HG03460 (cell line): ENCODE measurements at regions not wholly inside any gene's neighbourhood (a gene's known extent, or its start where the extent isn't known, plus 50 kb on each side); places are given as distances from the start of the nearest gene placed in this dataset.
A peak's percentile ranks its signal among the peaks of the same experiment; 100 is the strongest.
"Not testable (repeated sequence)": the region's sequence is repeated elsewhere in the genome, so short reads cannot be mapped to it uniquely, and the experiment has no call there.

ENCODE experiments used
- ATAC-seq: cut with Tn5 transposase; IDR thresholded peaks from one replicate; pipeline ENCODE4 v1.9.1; 2021; ENCODE audit not compliant: unreplicated experiment

DNA sequence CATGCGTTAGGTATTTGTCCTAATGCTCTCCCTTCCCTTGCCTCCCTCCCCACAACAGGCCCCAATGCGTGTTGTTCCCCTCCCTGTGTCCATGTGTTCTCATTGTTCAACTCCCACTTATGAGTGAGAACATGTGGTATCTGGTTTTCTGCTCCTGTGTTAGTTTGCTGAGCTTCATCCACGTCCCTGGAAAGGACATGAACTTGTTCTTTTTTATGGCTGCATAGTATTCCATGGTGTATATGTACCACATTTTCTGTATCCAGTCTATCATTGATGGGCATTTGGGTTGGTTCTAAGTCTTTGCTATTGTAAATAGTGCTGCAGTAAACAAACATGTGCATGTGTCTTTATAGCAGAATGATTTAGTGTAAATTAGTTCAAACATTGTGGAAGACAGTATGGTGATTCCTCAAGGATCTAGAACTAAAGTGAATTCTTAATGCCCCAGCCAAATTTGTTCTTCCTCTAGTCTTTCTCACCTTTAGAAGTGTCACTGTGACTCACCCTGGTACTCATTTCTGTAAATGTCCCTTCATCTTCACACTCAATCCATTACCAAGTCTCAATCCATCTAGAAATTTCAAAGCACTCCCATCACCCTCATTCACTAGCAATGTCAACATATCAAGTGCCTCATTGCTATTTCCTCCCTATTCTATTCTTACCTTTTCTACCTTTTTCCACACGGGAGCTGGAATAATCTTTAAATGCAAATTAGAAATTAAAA, 123.9 kb downstream of the MREG start:
- not testable (repeated sequence) for ATAC-seq

DNA sequence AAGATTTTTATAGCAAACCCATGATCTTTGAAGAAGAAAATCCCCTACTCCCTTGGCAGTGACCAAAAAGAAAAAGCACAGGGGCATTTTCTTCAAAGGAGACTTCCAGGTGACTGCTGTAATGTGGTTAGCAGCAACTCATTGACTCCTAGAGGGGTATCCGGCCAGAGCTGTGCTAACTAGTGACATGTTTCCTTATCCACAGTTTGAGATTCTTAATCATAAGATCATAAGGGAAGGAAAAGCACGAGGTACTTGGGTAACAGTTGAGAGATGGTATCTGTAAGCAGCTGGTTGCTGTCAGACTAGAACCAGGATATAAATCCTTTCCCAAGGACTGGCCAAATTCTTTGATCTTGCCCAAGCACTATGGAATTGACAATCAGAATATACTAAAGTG, 124.7 kb downstream of the MREG start:
- no peak for ATAC-seq

DNA sequence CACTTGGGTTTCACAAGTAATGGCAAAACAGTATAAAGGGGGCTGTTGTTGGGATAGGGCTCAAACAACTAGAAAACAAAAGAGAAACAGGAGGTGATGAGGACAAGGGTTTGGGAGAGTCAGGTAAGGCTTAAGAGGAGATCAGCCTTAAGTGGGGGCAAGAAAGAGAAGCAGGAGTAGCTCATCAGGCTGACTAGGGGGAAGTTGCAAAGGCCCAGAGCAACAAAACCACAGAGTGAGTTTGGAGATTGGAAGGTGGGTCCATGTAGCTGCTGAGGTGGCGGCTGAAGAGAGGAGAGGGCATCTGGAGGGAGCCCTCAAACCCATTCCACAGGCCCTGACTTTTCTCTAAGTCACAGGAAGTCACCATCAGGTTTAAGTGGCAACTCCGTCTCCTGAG, 126.0 kb downstream of the MREG start:
- ATAC-seq: no peak

DNA sequence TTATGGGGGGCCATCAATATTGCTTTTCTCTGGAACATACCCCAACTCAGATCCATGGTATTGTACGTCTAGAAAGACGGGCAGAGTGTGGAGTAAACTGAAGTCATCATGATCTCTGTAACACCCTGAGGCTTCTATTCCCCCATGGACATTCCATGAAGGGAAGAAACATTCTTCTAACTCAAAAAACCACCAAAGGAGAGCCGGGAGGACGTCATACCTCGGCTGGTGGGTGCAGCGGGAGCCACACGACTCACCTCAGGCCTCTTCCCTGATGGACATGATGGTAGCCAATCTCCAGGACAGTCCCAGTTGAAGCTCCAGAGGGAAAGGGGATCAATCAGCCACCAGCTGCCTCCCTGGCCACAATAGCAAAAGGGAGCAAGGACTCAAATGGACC, 127.3 kb downstream of the MREG start:
- ATAC-seq: no peak

DNA sequence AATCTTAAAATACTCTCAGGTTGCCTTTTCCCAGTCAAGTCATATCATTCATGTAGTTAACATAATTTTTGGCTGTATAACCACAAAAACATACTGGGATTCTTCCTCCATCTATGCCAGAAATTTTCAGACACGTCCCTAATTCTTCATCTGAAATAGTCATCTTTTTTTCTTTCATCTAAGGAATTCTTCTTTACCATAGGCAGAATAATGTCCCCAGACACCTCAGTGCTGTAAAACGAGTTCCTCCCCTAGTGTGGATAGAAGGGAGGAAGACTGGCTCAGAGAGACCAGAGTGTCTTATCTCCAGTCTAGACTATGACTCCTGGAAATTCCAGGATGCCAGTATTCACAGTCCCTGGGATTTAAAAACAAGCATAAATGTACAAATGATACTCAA, 127.8 kb downstream of the MREG start:
- ATAC-seq: no peak

DNA sequence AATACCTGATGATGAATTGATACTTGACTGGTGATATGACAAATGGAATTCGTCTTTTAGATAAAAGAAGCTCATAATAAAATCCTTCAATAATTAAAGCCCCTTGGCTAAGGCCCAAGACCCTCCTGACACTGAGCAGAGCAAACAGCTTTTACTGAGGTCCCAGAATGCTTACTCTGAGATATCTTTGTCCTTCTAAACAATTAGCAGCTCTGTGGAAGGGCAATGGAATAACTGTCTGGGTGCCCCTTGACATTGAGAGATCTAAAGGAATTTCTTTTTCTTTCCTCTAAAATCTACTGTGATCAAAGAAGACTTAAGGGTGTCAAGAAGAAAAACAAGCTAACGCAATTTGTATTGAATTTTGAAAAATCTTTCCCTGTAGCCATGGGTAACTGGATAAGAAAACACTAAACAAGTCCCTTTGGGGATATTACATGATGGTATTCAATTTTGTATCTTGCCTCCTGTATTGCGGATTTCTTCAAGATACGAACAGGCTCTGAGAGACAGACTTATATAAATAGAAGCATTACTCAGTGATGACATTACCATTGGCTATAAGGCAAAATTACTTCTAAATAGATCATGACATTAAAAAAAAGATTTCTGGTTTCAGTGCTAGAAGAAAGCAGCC, 128.8 kb downstream of the MREG start:
- no peak for ATAC-seq

DNA sequence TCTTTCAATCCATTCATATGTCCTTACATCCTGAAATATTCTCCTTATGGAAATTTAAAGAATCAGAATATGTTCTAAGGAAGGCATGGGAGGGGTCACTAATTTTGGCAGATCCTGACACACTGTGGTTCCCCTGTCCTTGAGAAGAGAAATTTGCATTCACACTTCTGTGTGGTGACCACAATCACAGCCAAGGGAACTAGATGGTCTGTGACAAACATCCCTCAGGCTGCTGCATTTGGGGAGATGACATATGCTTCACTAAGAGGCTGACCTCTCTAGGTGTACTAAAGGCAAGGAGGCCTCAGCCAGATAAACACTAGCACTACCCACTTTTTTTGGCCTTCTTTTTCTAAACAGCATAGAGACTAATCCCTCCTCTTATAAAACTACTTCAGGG, 129.6 kb downstream of the MREG start:
- peak; percentile 49 for ATAC-seq

DNA sequence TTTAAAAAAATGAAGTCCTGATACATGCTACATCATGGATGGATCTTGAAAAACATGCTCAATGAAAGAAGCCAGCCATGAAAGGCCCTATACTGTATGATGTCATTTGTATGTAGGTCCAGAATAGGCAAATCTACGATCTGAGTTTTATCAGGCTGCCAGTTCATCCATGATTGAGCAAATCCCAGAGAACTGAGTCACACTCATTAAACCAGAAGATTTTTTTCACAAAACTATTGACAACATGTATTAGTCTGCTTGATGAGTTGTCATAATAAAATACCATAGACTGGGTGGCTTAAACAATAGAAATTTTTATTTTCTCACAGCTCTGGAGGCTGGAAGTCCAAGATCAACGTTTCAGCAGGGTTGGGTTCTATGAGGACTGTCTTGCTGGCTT, 130.7 kb downstream of the MREG start:
- ATAC-seq: no peak

DNA sequence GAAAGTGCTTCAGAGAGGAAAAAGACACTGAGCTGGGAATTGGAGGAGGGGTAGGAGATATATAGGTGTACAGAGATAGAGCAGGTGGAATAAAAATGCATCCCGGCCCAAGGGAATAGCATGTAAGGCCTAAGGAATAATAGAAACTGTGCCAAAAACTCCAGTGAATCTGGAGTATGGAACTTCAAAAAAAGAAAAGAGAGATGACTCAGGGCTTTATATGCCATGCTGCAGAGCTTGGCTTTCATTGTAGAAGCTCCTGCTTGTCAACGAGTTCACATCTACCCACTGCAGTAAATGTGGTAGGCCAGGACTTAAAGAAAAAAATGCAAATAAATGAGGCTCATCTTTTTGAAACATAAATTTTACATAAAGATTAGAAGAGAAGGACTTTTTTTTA, 131.8 kb downstream of the MREG start:
- no peak for ATAC-seq

DNA sequence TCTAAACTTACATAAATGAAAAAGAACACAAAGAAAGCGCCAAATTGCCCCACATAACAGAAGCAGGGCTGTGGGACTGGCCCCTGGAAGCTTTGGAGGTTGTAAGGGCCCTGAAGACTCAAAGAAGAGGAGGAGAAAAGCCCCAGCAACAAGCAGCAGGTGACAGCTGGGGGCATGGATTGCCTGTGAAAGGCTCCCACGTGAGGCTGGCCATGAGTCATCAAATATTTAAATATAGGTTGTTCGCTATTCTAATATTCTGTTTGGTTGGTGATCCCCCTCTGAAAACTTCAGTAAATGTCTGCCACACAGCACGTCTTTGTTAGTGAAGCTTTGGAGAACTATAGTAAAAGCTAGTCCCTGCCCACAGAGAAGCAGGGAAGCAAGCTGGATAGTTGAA, 132.4 kb downstream of the MREG start:
- ATAC-seq: peak; percentile 80

DNA sequence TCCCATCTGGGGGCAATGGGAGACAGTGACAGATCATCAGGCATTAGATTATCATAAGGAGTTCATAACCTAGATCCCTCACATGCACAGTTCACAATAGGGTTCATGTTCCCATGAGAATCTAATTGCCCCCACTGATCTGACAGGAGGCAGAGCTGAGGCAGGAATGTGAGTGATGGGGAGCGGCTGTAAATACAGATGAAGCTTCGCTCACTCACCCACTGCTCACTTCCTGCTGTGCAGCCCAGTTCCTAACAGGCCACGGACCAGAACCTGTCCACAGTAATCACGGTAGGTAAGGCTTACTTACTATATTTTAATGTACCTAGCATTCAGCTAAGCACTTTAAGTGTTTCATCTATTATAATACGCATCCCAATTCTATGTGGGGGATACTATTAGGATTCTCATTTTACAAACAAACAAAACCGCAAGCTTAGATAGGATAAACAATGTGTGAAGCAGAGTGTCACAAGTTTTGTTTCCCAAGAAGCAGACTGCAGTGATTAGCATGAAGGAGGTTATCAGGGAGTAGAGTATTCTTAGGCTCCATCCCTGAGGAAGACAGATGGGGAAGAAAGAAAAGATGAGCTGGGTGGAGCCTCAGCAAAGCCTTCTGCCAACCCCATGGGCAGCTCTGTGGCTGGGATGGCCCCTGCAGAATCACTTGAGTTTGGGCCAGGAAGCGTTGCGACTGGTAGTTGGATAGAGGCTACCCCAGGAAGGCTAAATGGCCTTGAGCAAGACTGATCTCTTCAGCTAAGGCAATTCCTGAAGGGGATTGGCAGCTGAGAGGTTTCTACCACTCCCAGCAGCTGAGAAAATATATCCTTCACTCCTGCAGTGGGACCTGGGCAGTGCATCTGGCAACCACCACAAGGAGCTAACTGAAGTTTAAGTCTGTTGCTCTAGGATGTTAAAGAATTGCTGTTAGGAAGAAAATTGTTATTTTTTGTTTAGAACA, 133.1 kb downstream of the MREG start:
- no peak for ATAC-seq

DNA sequence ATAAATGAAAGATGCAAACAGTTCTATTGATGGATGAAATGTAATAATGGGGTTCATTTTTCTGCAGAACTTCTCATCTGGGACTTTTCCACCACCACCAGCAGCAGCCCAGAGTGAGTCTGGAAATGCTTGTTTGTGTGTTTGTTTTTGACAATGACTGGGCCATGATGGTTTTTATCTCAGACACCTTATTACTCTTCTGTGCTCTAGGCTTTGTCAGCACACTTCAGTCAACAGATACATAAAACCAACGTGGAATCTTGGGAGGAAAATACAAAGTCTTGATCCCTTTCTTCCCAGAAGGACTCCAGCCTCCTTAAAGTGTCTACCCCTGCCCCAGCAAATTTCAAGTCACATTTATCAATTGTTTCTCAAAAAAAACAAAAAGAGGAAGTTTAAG, 134.0 kb downstream of the MREG start:
- no peak for ATAC-seq

DNA sequence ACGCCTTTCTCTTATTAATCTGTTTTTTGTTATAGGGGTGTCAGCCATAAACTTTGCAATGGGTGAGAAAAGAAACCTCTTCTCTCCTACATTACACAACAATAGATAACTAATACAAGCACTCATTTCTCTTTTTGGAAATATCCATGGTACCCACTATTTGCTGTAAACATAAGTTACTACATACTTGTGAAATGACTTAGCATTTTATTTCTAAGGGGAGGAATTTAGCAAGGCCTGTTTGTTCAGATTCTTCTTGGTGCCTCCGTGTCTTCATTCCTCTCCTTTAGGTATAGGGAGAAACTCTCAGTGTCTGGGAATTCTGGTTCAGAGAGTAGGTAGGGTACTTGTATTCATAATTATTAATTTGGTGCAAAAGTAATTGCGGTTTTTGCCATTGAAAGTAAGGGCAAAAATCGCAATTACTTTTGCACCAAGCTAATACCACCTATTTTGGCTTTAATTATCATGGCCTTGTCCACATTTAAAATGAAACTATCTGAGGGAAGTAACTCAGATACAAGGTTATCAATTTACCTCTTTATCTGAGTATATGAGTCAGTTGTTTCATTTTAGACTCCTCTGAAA, 134.8 kb downstream of the MREG start:
- no peak for ATAC-seq

DNA sequence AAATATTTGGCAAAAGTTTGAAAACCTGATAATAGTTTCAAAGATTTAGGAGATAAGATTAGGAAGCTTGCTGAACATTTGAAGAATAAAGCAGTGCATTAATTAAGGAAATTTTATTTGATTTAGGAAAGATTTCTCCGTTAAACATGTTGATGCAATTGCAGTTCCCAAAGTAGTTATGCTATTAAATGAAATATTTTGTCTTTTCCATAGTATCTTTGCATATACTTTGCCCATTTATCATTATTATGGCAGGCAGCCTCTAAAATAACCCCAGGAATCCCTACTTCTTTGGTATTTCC, 136.5 kb downstream of the MREG start:
- ATAC-seq: no peak

DNA sequence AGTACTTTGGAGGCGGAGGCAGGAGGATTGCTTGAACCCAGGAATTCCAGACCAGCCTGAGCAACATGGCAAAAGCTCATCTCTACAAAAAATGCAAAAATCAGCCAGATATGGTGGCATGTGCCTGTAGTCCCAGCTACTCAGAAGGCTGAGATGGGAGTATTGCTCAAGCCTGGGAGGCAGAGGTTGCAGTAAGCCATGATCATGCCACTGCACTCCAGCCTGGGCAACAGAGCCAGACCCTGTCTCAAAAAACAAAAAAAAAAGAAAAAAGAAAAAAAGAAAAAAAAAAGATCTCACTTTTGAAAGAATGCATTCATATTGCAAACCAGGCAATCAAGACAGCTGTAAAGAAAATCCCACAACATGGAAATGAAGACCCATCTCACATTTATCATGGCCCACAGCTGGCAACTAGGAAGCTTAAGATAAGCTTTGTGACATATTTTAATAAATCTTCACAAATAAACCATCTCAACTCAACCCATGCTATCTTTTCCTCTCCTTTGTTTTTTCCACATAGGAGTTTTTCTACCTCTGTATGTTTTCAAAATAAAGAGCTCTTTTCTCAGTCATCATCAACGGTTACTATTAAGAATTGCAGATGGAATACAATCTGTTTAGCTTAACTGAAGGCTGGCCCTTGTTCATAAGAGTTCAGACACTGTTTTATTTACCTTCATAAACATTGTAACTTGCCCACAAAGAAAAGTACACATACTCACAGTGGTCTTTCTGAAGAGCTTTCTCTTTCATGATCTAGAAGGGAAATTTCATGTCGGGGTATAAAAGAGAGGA, 137.0 kb downstream of the MREG start:
- no peak for ATAC-seq

DNA sequence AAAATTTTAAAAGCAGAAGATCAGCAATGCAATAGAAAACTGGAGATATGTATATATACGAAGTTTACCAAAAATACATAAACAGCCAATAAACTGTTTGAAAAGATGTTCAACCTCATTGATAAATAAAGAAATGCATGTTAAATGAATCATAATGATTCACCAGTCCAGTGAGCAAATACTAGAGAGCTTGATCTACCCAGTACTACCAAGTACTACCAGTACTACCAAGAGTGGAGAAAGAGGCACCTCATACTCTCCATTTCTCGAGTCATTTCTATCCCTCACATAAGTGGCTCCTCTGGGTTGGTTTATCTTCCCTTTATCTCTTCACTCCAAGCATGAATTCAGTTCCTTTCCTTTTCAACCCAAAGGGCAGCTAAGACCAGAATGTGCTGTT, 138.9 kb downstream of the MREG start:
- ATAC-seq: no peak

DNA sequence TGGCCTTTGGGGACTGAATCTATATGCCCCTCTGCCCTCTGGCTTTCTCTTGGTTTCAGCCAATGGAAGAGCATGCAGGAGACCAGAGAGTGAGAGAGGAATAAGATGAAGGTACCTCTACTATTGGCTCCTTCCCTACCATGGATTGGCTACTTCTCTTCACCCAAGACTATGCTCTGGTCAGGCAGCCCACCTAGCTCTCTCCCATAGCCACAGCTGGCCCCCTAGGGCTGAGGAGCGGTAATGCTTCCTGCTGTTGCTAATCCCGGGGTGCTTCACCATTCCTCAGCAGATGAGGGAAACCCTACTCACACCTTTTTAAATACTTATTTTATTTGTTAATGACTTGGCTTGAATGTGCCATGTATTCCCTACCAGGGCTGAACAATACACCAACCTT, 142.4 kb downstream of the MREG start:
- ATAC-seq: no peak

DNA sequence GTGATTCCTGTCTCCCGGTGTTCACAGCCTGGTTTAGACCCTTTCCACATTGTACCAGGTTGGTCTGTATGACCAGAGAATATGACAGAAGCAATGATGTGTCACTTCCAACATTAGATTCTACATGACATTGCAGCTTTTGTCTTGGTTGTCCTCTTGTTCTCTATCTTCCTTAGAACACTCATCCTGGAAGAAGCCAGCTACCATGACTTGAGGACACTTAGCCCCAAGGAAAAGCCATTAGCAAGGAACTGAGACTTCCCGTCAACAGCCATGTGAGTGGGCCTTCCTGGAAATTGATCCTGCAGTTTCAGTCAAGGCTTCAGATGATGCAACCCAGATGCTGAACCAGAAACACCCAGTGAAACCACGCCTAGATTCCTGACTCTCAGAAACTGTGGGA, 143.3 kb downstream of the MREG start:
- no peak for ATAC-seq

DNA sequence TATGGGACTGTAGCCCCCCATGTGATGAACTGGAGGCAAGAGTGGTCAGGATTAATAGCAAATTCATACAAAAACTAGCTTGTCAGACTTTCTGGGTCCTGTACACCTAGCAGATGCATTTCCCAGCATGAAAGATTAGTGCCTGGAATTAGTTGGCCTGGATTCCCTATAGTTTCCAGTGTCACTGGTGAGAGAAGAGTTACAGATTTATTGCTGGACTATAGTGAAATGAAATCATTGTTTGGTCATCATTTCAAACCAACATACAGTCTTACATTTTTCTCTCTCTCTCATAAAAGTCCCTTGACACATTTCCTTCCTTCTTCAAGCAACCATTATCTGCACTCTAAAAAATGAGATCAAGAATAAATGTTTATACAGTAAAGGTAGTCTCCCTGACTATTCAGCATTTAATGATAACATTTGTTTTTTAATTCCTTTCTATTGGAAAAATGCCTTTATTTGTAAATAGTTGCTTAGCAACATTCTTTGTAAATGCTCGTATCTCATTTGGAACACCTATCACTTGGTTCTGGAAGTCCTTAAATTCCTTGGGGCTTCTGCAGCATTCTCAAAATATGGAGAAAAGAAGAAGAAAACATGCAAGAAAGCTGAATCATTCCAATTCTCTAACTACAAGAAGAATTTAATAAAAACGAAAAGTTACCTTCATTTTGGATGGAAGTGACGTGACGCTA, 144.4 kb downstream of the MREG start:
- no peak for ATAC-seq

DNA sequence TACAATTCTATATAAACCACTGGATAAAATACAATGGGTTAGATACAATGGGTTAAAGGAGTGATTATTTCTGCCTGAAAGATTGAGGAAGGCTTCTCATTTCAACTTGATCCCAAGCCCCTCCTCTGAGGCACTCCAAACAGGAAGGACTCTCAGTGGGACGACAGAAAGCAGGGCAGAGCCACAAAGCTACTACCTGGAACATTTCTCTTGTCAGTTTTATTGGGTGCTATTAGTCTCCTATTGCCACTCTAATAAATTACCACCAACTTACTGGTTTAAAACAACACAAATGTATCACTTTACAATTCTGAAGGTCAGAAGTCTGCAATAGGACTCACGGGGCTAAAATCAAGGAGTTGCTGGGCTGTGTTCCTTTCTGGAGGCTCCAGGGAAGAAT, 146.7 kb downstream of the MREG start:
- ATAC-seq: no peak
